Astrocyte of the spinal cord (primary cell): ENCODE measurements at regions not wholly inside any gene's neighbourhood (a gene's known extent, or its start where the extent isn't known, plus 50 kb on each side); places are given as distances from the start of the nearest gene placed in this dataset.
"Not testable (repeated sequence)": the region's sequence is repeated elsewhere in the genome, so short reads cannot be mapped to it uniquely, and the experiment has no call there.

Experiments
- DNase-seq: peaks from one replicate; pipeline ENCODE4 v3.0.0; 2011; ENCODE audit warnings: low read depth, low spot score
- H3K4me3 ChIP-seq: 2 replicates; pipeline ENCODE4 v1.5.1; 2011; ENCODE audit warnings: low read depth, mild to moderate bottlenecking, low read length, moderate library complexity
- CTCF ChIP-seq: IDR thresholded peaks from 2 replicates; pipeline ENCODE4 v1.5.1; 2012; ENCODE audit warnings: low read depth, mild to moderate bottlenecking, low read length, inconsistent platforms
- in situ Hi-C: cut with HindIII; loops from 2 replicates; pipeline ENCODE4 v1.10.0; 2017; ENCODE audit warnings: low sequenced_read_pairs

GRCh38 chr12:66753810-66754209, 74.9 kb upstream of the GRIP1 start:
- in situ Hi-C loops, result no loop called here
- H3K4me3 ChIP-seq, result no peak overlapping the region
- no peak for TF ChIP-seq CTCF
- DNase-seq, result no peak

GRCh38 chr12:66755727-66756395, 77.0 kb upstream of the GRIP1 start:
- no peak for DNase-seq
- TF ChIP-seq CTCF, result no peak
- no peak overlapping the region for H3K4me3 ChIP-seq
- in situ Hi-C loops, result no loop called here

- no peak for DNase-seq
- no peak overlapping the region for H3K4me3 ChIP-seq
- TF ChIP-seq CTCF, result no peak
- in situ Hi-C loops, result no loop called here
Observed at GRCh38 chr12:66756631-66757030, 77.8 kb upstream of the GRIP1 start.

GRCh38 chr12:66760122-66760521, 81.2 kb upstream of the GRIP1 start:
- DNase-seq, in situ Hi-C loops, H3K4me3 ChIP-seq: not testable (repeated sequence)

- no peak overlapping the region for H3K4me3 ChIP-seq
- TF ChIP-seq CTCF, result no peak
- no peak for DNase-seq
- in situ Hi-C loops, result no loop called here
Observed at GRCh38 chr12:66763467-66763866, 84.6 kb upstream of the GRIP1 start.

GRCh38 chr12:66765204-66765603, 86.3 kb upstream of the GRIP1 start:
- H3K4me3 ChIP-seq, result no peak overlapping the region
- no peak for DNase-seq
- in situ Hi-C loops, result no loop called here
- TF ChIP-seq CTCF, result no peak

GRCh38 chr12:66767536-66767935, 88.7 kb upstream of the GRIP1 start:
- no peak for TF ChIP-seq CTCF
- DNase-seq, result no peak
- H3K4me3 ChIP-seq, result no peak overlapping the region
- in situ Hi-C loops, result no loop called here
